ENCODE measurements at regions not wholly inside any gene's neighbourhood (a gene's known extent, or its start where the extent isn't known, plus 50 kb on each side); places are given as distances from the start of the nearest gene placed in this dataset.
"Not testable (repeated sequence)": the region's sequence is repeated elsewhere in the genome, so short reads cannot be mapped to it uniquely, and the experiment has no call there.

- H3K36me3 ChIP-seq (replicated peaks in 1 of 2; ENCODE audit: control insufficient read depth in 1 of 2, insufficient read depth in 2 of 2, low read length in 2 of 2) = no peaks in the 10 kb centered on the region
- Mint-ChIP-seq H3K27ac (no peak overlapping the region), H3K27me3 (ENCODE audit: low read depth in 3 of 3) (peaks cover 0 to 4% (median 0%) of the 10 kb centered on the region in 3 donors), H3K4me3 (no peak overlapping the region), H3K4me1 (no peaks in the 10 kb centered on the region), H3K9me3 (peaks cover 0 to 11% (median 4%) of the 10 kb centered on the region in 7 donors), H3K36me3 (no peaks in the 10 kb centered on the region)
- H2AFZ ChIP-seq (ENCODE audit: insufficient read depth, low read depth, low read length, poor library complexity, severe bottlenecking) = no peak overlapping the region
- H3K4me1 ChIP-seq (ENCODE audit: control insufficient read depth in 1 of 2, insufficient read depth in 2 of 2, low read length in 2 of 2) = no peaks in the 10 kb centered on the region
- DNase-seq = no peak
- intact Hi-C loops (cut with micrococcal nuclease) = no loop called here
- no peak overlapping the region for H3K27ac ChIP-seq (ENCODE audit: low read depth in 1 of 2, low read length in 2 of 2)
- H4K20me1 ChIP-seq (ENCODE audit: insufficient read depth, low read length) = no peaks in the 10 kb centered on the region
- no peak overlapping the region for H3K4me3 ChIP-seq (replicated peaks in 1 of 3; ENCODE audit: low read depth in 2 of 3, low read length in 3 of 3)
- H3K79me2 ChIP-seq (ENCODE audit: insufficient read depth, low read length) = no peaks in the 10 kb centered on the region
- no peak for TF ChIP-seq CTCF (IDR thresholded peaks at IDR 0.05)
- H3K9ac ChIP-seq (ENCODE audit: insufficient read depth, low read length, poor library complexity, severe bottlenecking) = no peak overlapping the region
- no peaks in the 10 kb centered on the region for H3K27me3 ChIP-seq (ENCODE audit: control insufficient read depth in 2 of 2, insufficient read depth in 2 of 2, low read length in 2 of 2)
- no peak overlapping the region for H3K4me2 ChIP-seq (replicated peaks; ENCODE audit: extremely low read depth, low read length, poor library complexity, severe bottlenecking)
- no peaks in the 10 kb centered on the region for H3K9me3 ChIP-seq (replicated peaks in 1 of 2; ENCODE audit: control insufficient read depth in 1 of 2, insufficient read depth in 1 of 2, low read length in 2 of 2)
Observed at GRCh38 chr6:84569882-84570281, 194.5 kb downstream of the TBX18 start.

GRCh38 chr6:84568971-84569370 lies 195.4 kb downstream of the TBX18 start:
- no peaks in the 10 kb centered on the region for H3K79me2 ChIP-seq (ENCODE audit: insufficient read depth, low read length)
- H3K4me1 Mint-ChIP-seq = no peaks in the 10 kb centered on the region
- H3K36me3 ChIP-seq (replicated peaks in 1 of 2; ENCODE audit: control insufficient read depth in 1 of 2, insufficient read depth in 2 of 2, low read length in 2 of 2) = no peaks in the 10 kb centered on the region
- no peaks in the 10 kb centered on the region for H3K27me3 ChIP-seq (ENCODE audit: control insufficient read depth in 2 of 2, insufficient read depth in 2 of 2, low read length in 2 of 2)
- no peak overlapping the region for H3K4me3 ChIP-seq (replicated peaks in 1 of 3; ENCODE audit: low read depth in 2 of 3, low read length in 3 of 3)
- peaks cover 0 to 4% (median 2%) of the 10 kb centered on the region in 3 donors for H3K27me3 Mint-ChIP-seq (ENCODE audit: low read depth in 3 of 3)
- no peak overlapping the region for H2AFZ ChIP-seq (ENCODE audit: insufficient read depth, low read depth, low read length, poor library complexity, severe bottlenecking)
- H3K9ac ChIP-seq (ENCODE audit: insufficient read depth, low read length, poor library complexity, severe bottlenecking) = no peak overlapping the region
- no peak for DNase-seq
- H3K27ac Mint-ChIP-seq = no peak overlapping the region
- no peak overlapping the region for H3K4me2 ChIP-seq (replicated peaks; ENCODE audit: extremely low read depth, low read length, poor library complexity, severe bottlenecking)
- no peak for TF ChIP-seq CTCF (IDR thresholded peaks at IDR 0.05)
- intact Hi-C loops (cut with micrococcal nuclease) = no loop called here
- H3K4me1 ChIP-seq (ENCODE audit: control insufficient read depth in 1 of 2, insufficient read depth in 2 of 2, low read length in 2 of 2) = no peaks in the 10 kb centered on the region
- no peak overlapping the region for H3K27ac ChIP-seq (ENCODE audit: low read depth in 1 of 2, low read length in 2 of 2)
- H3K9me3 Mint-ChIP-seq = peaks cover 0 to 11% (median 4%) of the 10 kb centered on the region in 7 donors
- H4K20me1 ChIP-seq (ENCODE audit: insufficient read depth, low read length) = no peaks in the 10 kb centered on the region
- H3K36me3 Mint-ChIP-seq = no peaks in the 10 kb centered on the region
- H3K4me3 Mint-ChIP-seq = no peak overlapping the region
- H3K9me3 ChIP-seq (replicated peaks in 1 of 2; ENCODE audit: control insufficient read depth in 1 of 2, insufficient read depth in 1 of 2, low read length in 2 of 2) = no peaks in the 10 kb centered on the region

- H3K27me3 ChIP-seq (ENCODE audit: control insufficient read depth in 2 of 2, insufficient read depth in 2 of 2, low read length in 2 of 2); H3K4me1 ChIP-seq (ENCODE audit: control insufficient read depth in 1 of 2, insufficient read depth in 2 of 2, low read length in 2 of 2); H3K27ac ChIP-seq (ENCODE audit: low read depth in 1 of 2, low read length in 2 of 2); H3K4me1 Mint-ChIP-seq; H3K4me3 Mint-ChIP-seq; H3K36me3 Mint-ChIP-seq; H3K9ac ChIP-seq (ENCODE audit: insufficient read depth, low read length, poor library complexity, severe bottlenecking); DNase-seq; H3K9me3 ChIP-seq (replicated peaks in 1 of 2; ENCODE audit: control insufficient read depth in 1 of 2, insufficient read depth in 1 of 2, low read length in 2 of 2); H3K27me3 Mint-ChIP-seq (ENCODE audit: low read depth in 3 of 3); H4K20me1 ChIP-seq (ENCODE audit: insufficient read depth, low read length); H3K27ac Mint-ChIP-seq; H2AFZ ChIP-seq (ENCODE audit: insufficient read depth, low read depth, low read length, poor library complexity, severe bottlenecking); H3K4me2 ChIP-seq (replicated peaks; ENCODE audit: extremely low read depth, low read length, poor library complexity, severe bottlenecking); H3K79me2 ChIP-seq (ENCODE audit: insufficient read depth, low read length); H3K4me3 ChIP-seq (replicated peaks in 1 of 3; ENCODE audit: low read depth in 2 of 3, low read length in 3 of 3); intact Hi-C loops (cut with micrococcal nuclease); H3K36me3 ChIP-seq (replicated peaks in 1 of 2; ENCODE audit: control insufficient read depth in 1 of 2, insufficient read depth in 2 of 2, low read length in 2 of 2): not testable (repeated sequence)
- peaks cover 2 to 13% (median 8%) of the 10 kb centered on the region in 7 donors for H3K9me3 Mint-ChIP-seq
- 88% methylated on average over 3 of the region's 6 CpGs for WGBS (ENCODE audit: insufficient coverage)
Observed at GRCh38 chr6:84565718-84566117, 198.7 kb downstream of the TBX18 start.
